ENCODE measurements at regions not wholly inside any gene's neighbourhood (a gene's known extent, or its start where the extent isn't known, plus 50 kb on each side); places are given as distances from the start of the nearest gene placed in this dataset.

DNA sequence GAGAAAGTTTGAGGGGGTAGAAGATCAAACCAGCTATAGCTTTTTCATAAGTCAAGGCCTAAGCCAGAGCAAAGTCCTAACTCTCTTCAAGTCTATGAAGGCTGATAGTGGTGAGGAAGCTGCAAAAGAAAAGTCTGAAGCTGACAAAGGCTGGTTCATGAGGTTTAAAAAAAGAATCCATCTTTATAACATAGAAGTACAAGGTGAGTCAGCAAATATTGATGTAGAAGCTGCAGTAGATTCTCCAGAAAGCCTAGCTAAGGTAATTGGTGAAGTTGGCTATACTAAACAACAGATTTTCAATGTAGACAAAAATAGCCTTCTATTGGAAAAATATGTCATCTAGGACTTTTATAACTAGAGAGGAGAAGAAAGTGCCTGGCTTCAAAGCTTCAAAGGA, 141.4 kb upstream of the ZNF521 start:
- Histone ChIP-seq H3K9ac (ENCODE audit: control insufficient read depth, extremely low read depth, insufficient read depth, low read length) (no peak overlapping the region), H4K20me1 (ENCODE audit: control insufficient read depth, extremely low read depth, insufficient read depth, low read length) (no peaks in the 10 kb centered on the region), H3K27ac (ENCODE audit: control insufficient read depth, insufficient read depth, low read length) (no peak overlapping the region), H2AFZ (ENCODE audit: control insufficient read depth, low read length) (no peak overlapping the region), H3K79me2 (ENCODE audit: control insufficient read depth, insufficient read depth, low read length) (no peaks in the 10 kb centered on the region), H3K4me2 (ENCODE audit: control insufficient read depth, extremely low read depth, insufficient read depth, low read depth, low read length) (no peak overlapping the region), H3K4me1 (ENCODE audit: control insufficient read depth, extremely low read depth, insufficient read depth, low read length) (no peaks in the 10 kb centered on the region), H3K4me3 (ENCODE audit: control insufficient read depth in 2 of 3, extremely low read depth in 1 of 3, insufficient read depth in 2 of 3, low read depth in 1 of 3, low read length in 3 of 3) (no peak overlapping the region), H3K9me3 (ENCODE audit: control insufficient read depth, low read depth, low read length) (no peaks in the 10 kb centered on the region), H3K9me1 (ENCODE audit: control insufficient read depth, extremely low read depth, insufficient read depth, low read length) (no peaks in the 10 kb centered on the region), H3K36me3 (ENCODE audit: control insufficient read depth in 2 of 2, extremely low read depth in 1 of 2, insufficient read depth in 2 of 2, low read length in 2 of 2) (no peaks in the 10 kb centered on the region), H3K27me3 (ENCODE audit: control insufficient read depth, extremely low read depth, insufficient read depth, low read length) (no peaks in the 10 kb centered on the region)
- dilution Hi-C loops (cut with MboI; ENCODE audit: extremely low pct_ligation_motif_present, low sequenced_read_pairs): no loop called here
- DNase-seq (ENCODE audit: low read depth, low spot score): no peak
- no peak for FAIRE-seq
- TF ChIP-seq CTCF (optimal IDR thresholded peaks at IDR 0.05 in 1 of 3, IDR thresholded peaks at IDR 0.05 in 1 of 3, conservative IDR thresholded peaks at IDR 0.05 in 1 of 3; ENCODE audit: extremely low read depth in 1 of 3, insufficient read depth in 2 of 3, low read length in 3 of 3) (no peak), EZH2 (IDR thresholded peaks at IDR 0.05; ENCODE audit: low read length) (no peak)

DNA sequence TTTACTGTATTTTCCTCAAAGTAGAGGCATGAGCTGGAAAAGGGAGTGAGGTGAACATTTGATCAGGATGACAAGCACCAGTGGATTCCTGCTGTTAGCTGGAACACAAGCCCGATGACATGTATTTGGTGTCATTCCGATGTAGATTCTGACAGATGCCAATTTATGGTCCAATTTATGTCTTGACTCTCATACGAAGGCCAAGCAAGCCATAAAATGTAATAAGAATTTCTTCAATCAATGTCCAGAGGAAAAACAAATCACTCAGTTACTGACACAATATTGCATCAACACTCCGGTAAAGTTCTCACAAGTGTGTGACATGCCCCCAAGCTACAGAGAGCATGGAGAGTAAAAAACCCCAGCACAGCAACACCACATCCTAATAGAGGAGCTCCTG, 138.3 kb upstream of the ZNF521 start:
- no peaks in the 10 kb centered on the region for H3K36me3 ChIP-seq (ENCODE audit: control insufficient read depth in 2 of 2, extremely low read depth in 1 of 2, insufficient read depth in 2 of 2, low read length in 2 of 2)
- H3K27ac ChIP-seq (ENCODE audit: control insufficient read depth, insufficient read depth, low read length): no peak overlapping the region
- no peaks in the 10 kb centered on the region for H3K79me2 ChIP-seq (ENCODE audit: control insufficient read depth, insufficient read depth, low read length)
- TF ChIP-seq EZH2 (IDR thresholded peaks at IDR 0.05; ENCODE audit: low read length): no peak
- TF ChIP-seq CTCF (optimal IDR thresholded peaks at IDR 0.05 in 1 of 3, IDR thresholded peaks at IDR 0.05 in 1 of 3, conservative IDR thresholded peaks at IDR 0.05 in 1 of 3; ENCODE audit: extremely low read depth in 1 of 3, insufficient read depth in 2 of 3, low read length in 3 of 3): no peak
- H3K27me3 ChIP-seq (ENCODE audit: control insufficient read depth, extremely low read depth, insufficient read depth, low read length): no peaks in the 10 kb centered on the region
- no peaks in the 10 kb centered on the region for H4K20me1 ChIP-seq (ENCODE audit: control insufficient read depth, extremely low read depth, insufficient read depth, low read length)
- FAIRE-seq: no peak
- dilution Hi-C loops (cut with MboI; ENCODE audit: extremely low pct_ligation_motif_present, low sequenced_read_pairs): no loop called here
- H3K4me3 ChIP-seq (ENCODE audit: control insufficient read depth in 2 of 3, extremely low read depth in 1 of 3, insufficient read depth in 2 of 3, low read depth in 1 of 3, low read length in 3 of 3): no peak overlapping the region
- H3K9me1 ChIP-seq (ENCODE audit: control insufficient read depth, extremely low read depth, insufficient read depth, low read length): no peaks in the 10 kb centered on the region
- H2AFZ ChIP-seq (ENCODE audit: control insufficient read depth, low read length): no peak overlapping the region
- no peaks in the 10 kb centered on the region for H3K4me1 ChIP-seq (ENCODE audit: control insufficient read depth, extremely low read depth, insufficient read depth, low read length)
- no peak overlapping the region for H3K9ac ChIP-seq (ENCODE audit: control insufficient read depth, extremely low read depth, insufficient read depth, low read length)
- H3K4me2 ChIP-seq (ENCODE audit: control insufficient read depth, extremely low read depth, insufficient read depth, low read depth, low read length): no peak overlapping the region
- no peaks in the 10 kb centered on the region for H3K9me3 ChIP-seq (ENCODE audit: control insufficient read depth, low read depth, low read length)
- no peak for DNase-seq (ENCODE audit: low read depth, low spot score)

Measured in keratinocyte (primary cell).